WTC11 (cell line): ENCODE measurements at regions not wholly inside any gene's neighbourhood (a gene's known extent, or its start where the extent isn't known, plus 50 kb on each side); places are given as distances from the start of the nearest gene placed in this dataset.

ENCODE experiments used
- ATAC-seq: fragments of 200-7000 bp; cut with Tn5 transposase; 2 replicates; pipeline ENCODE4 v1.10.0; 2021; ENCODE audit warnings: mild to moderate bottlenecking, moderate library complexity
- CTCF ChIA-PET: fragments of 300-600 bp; sonication (Branson Sonifier 250); formaldehyde crosslinking; loops from one replicate; lab custom pipeline; 2021; ENCODE audit warnings: antibody characterized with exemption; lab: Charles Lee
- POLR2A ChIA-PET: fragments of 350-600 bp; sonication (Branson Sonifier 250); formaldehyde crosslinking; loops from one replicate; lab custom pipeline; 2021; ENCODE audit warnings: antibody characterized with exemption; lab: Charles Lee
- DNase-seq: peaks from one replicate; pipeline ENCODE4 v3.0.0; 2021; ENCODE audit warnings: low spot score
- H3K27ac Mint-ChIP-seq: 2 replicates; pipeline ENCODE4 v1.8.0; 2021; ENCODE audit warnings: mixed read lengths
- H3K27me3 Mint-ChIP-seq: 2 replicates; pipeline ENCODE4 v1.8.0; 2021; ENCODE audit warnings: low read depth, mild to moderate bottlenecking, moderate library complexity, mixed read lengths
- H3K36me3 Mint-ChIP-seq: 2 replicates; pipeline ENCODE4 v1.8.0; 2021; ENCODE audit warnings: mixed read lengths
- H3K4me1 Mint-ChIP-seq: 2 replicates; pipeline ENCODE4 v1.8.0; 2022; ENCODE audit warnings: mixed read lengths
- H3K4me3 Mint-ChIP-seq: 2 replicates; pipeline ENCODE4 v1.8.0; 2021; ENCODE audit warnings: mild to moderate bottlenecking, moderate library complexity, mixed read lengths
- H3K9me3 Mint-ChIP-seq: 2 replicates; pipeline ENCODE4 v1.8.0; 2021; ENCODE audit warnings: mixed read lengths
- ATF1 ChIP-seq: sonication (generic); formaldehyde crosslinking; IDR thresholded peaks from 2 replicates; pipeline ENCODE4 v1.8.1; 2023; ENCODE audit warnings: mild to moderate bottlenecking, moderate library complexity, missing genetic modification reagents
- ATF6 ChIP-seq: sonication (generic); formaldehyde crosslinking; IDR thresholded peaks from 2 replicates; pipeline ENCODE4 v1.8.1; 2023; ENCODE audit warnings: mild to moderate bottlenecking, missing genetic modification reagents
- CDX4 ChIP-seq: fragments of 250-450 bp; sonication (Bioruptor Pico); IDR thresholded peaks from 2 replicates; pipeline ENCODE4 v1.9.0; 2021; ENCODE audit warnings: moderate library complexity, mild to moderate bottlenecking, inconsistent platforms, borderline replicate concordance
- FOXP1 ChIP-seq: sonication (generic); formaldehyde crosslinking; IDR thresholded peaks from 2 replicates; pipeline ENCODE4 v1.8.0; 2022; ENCODE audit warnings: missing genetic modification reagents, mild to moderate bottlenecking, moderate library complexity, borderline replicate concordance
- GRHL2 ChIP-seq: fragments of 250-450 bp; sonication (Bioruptor Pico); IDR thresholded peaks from 2 replicates; pipeline ENCODE4 v1.8.0; 2022; ENCODE audit warnings: mild to moderate bottlenecking, moderate library complexity; ENCODE audit not compliant: insufficient replicate concordance, severe bottlenecking
- IRF2 ChIP-seq: sonication (generic); formaldehyde crosslinking; IDR thresholded peaks from 2 replicates; pipeline ENCODE4 v1.8.0; 2022; ENCODE audit warnings: low read depth, missing genetic modification reagents, borderline replicate concordance
- MLX ChIP-seq: sonication (generic); formaldehyde crosslinking; IDR thresholded peaks from 2 replicates; pipeline ENCODE4 v1.8.1; 2023; ENCODE audit warnings: mild to moderate bottlenecking, missing genetic modification reagents, moderate library complexity
- MYBL2 ChIP-seq: sonication (generic); formaldehyde crosslinking; IDR thresholded peaks from 2 replicates; pipeline ENCODE4 v1.8.1; 2023; ENCODE audit warnings: mild to moderate bottlenecking, moderate library complexity, missing genetic modification reagents
- NFE2L1 ChIP-seq: sonication (generic); formaldehyde crosslinking; IDR thresholded peaks from 2 replicates; pipeline ENCODE4 v1.8.1; 2023; ENCODE audit warnings: missing genetic modification reagents
- PRDM15 ChIP-seq: sonication (generic); formaldehyde crosslinking; IDR thresholded peaks from 2 replicates; pipeline ENCODE4 v1.8.0; 2022; ENCODE audit warnings: missing genetic modification reagents
- TEAD1 ChIP-seq: sonication (generic); formaldehyde crosslinking; IDR thresholded peaks from 2 replicates; pipeline ENCODE4 v1.8.0; 2022; ENCODE audit warnings: mild to moderate bottlenecking, missing genetic modification reagents
- TEAD4 ChIP-seq: sonication (generic); formaldehyde crosslinking; IDR thresholded peaks from 2 replicates; pipeline ENCODE4 v1.8.0; 2022; ENCODE audit warnings: mild to moderate bottlenecking, missing genetic modification reagents
- ZBTB43 ChIP-seq: sonication (generic); formaldehyde crosslinking; IDR thresholded peaks from 2 replicates; pipeline ENCODE4 v1.8.1; 2023; ENCODE audit warnings: mild to moderate bottlenecking, missing genetic modification reagents
- ZNF232 ChIP-seq: sonication (generic); formaldehyde crosslinking; IDR thresholded peaks from 2 replicates; pipeline ENCODE4 v1.8.0; 2022; ENCODE audit warnings: mild to moderate bottlenecking, missing genetic modification reagents
- ZNF416 ChIP-seq: fragments of 250-450 bp; sonication (Bioruptor Pico); IDR thresholded peaks from 2 replicates; pipeline ENCODE4 v1.9.0; 2021; ENCODE audit warnings: mild to moderate bottlenecking, inconsistent platforms

- peaks cover 4% of the 10 kb centered on the region; the same call in 1 of the 2 replicates for H3K4me1 Mint-ChIP-seq
- no peak overlapping the region for H3K27ac Mint-ChIP-seq
- H3K9me3 Mint-ChIP-seq = peaks cover 8% of the 10 kb centered on the region
- POLR2A ChIA-PET = no interaction called here
- H3K4me3 Mint-ChIP-seq = no peak overlapping the region
- TF ChIP-seq TEAD4 (CRISPR knock-in tag) (no peak), ATF1 (CRISPR knock-in tag) (no peak), ATF6 (CRISPR knock-in tag) (no peak), TEAD1 (CRISPR knock-in tag) (no peak), ZNF416 (no peak)
- ATAC-seq (no peak), DNase-seq (no peak)
- CTCF ChIA-PET = no interaction called here
- peaks cover 3% of the 10 kb centered on the region; the same call in 1 of the 2 replicates for H3K27me3 Mint-ChIP-seq
- H3K36me3 Mint-ChIP-seq = no peaks in the 10 kb centered on the region
These were observed 118.9 kb upstream of the NECTIN1 start for GRCh38 chr11:119847853-119848252.

GRCh38 chr11:119846374-119846773, 117.4 kb upstream of the NECTIN1 start:
- TF ChIP-seq MYBL2 (no peak), ZNF232 (CRISPR knock-in tag) (no peak), PRDM15 (CRISPR knock-in tag) (no peak), IRF2 (CRISPR knock-in tag) (no peak), TEAD4 (CRISPR knock-in tag) (no peak), NFE2L1 (CRISPR knock-in tag) (no peak), CDX4 (CRISPR knock-in tag) (no peak), MLX (no peak), ZNF416 (no peak), GRHL2 (CRISPR knock-in tag) (no peak), ATF6 (CRISPR knock-in tag) (no peak), FOXP1 (CRISPR knock-in tag) (no peak), ZBTB43 (no peak)

More at GRCh38 chr11:119846374-119846773, 117.4 kb upstream of the NECTIN1 start:
- Mint-ChIP-seq H3K4me3 (no peak overlapping the region), H3K27me3 (peaks cover 3% of the 10 kb centered on the region; the same call in 1 of the 2 replicates), H3K4me1 (peaks cover 3% of the 10 kb centered on the region; the same call in 1 of the 2 replicates), H3K36me3 (no peaks in the 10 kb centered on the region), H3K9me3 (peaks cover 8% of the 10 kb centered on the region), H3K27ac (no peak overlapping the region)
- POLR2A ChIA-PET = no interaction called here
- CTCF ChIA-PET = no interaction called here
- ATAC-seq (no peak), DNase-seq (no peak)
